NT2/D1 (cell line): ENCODE measurements at regions not wholly inside any gene's neighbourhood (a gene's known extent, or its start where the extent isn't known, plus 50 kb on each side); places are given as distances from the start of the nearest gene placed in this dataset.

ENCODE experiments used
- SUZ12 ChIP-seq: IDR thresholded peaks from 2 replicates; pipeline ENCODE4 v1.6.1; 2011; ENCODE audit not compliant: insufficient read length, insufficient read depth; ENCODE audit errors: extremely low read depth
- YY1 ChIP-seq: IDR thresholded peaks from 2 replicates; pipeline ENCODE4 v1.6.1; 2011; ENCODE audit not compliant: insufficient read length, insufficient read depth
- ZNF274 ChIP-seq: IDR thresholded peaks from 2 replicates; pipeline ENCODE4 v1.6.1; 2011; ENCODE audit warnings: mild to moderate bottlenecking, low read depth, low read length

DNA sequence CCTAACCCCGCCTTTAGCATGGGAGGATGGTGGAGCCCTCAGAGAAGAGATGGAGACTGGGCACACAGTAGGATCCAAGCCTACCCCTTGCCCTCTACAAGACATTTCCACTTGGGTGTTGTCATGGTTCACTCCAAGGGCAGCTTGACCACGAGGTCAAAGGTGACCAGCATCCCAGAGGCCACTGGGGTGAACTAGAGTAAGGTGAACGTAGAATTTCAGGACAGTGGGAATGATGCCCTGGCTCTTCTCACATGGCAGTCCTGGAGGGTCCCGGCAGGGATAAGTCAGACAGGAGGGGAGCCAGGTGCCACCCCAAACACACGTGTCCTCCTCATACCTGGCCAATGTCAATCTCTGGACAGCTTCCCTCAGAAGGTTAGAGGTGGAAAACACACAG, 274.2 kb upstream of the AGTR2 start:
- TF ChIP-seq ZNF274 (no peak), YY1 (no peak), SUZ12 (no peak)
